Ishikawa (cell line): ENCODE measurements at regions not wholly inside any gene's neighbourhood (a gene's known extent, or its start where the extent isn't known, plus 50 kb on each side); places are given as distances from the start of the nearest gene placed in this dataset.

Experiments used
- CEBPB ChIP-seq: IDR thresholded peaks from 2 replicates; pipeline ENCODE4 v1.6.1; 2012
- CREB1 ChIP-seq: IDR thresholded peaks from 2 replicates; pipeline ENCODE4 v1.6.1; 2012; ENCODE audit warnings: low read depth
- EGR1 ChIP-seq: IDR thresholded peaks from 2 replicates; pipeline ENCODE4 v1.6.1; 2012
- EP300 ChIP-seq: IDR thresholded peaks from 2 replicates; pipeline ENCODE4 v1.6.1; 2012; ENCODE audit warnings: borderline replicate concordance
- FOXM1 ChIP-seq: IDR thresholded peaks from 2 replicates; pipeline ENCODE4 v1.6.1; 2012; ENCODE audit warnings: low read depth, borderline replicate concordance
- MAX ChIP-seq: IDR thresholded peaks from 2 replicates; pipeline ENCODE4 v1.6.1; 2012
- NFIC ChIP-seq: IDR thresholded peaks from 2 replicates; pipeline ENCODE4 v1.6.1; 2012
- RAD21 ChIP-seq: IDR thresholded peaks from 2 replicates; pipeline ENCODE4 v1.6.1; 2012; ENCODE audit warnings: low read depth
- REST ChIP-seq: IDR thresholded peaks from 2 replicates; pipeline ENCODE4 v1.6.1; 2012; ENCODE audit warnings: low read depth, mild to moderate bottlenecking
- TAF1 ChIP-seq: IDR thresholded peaks from 2 replicates; pipeline ENCODE4 v1.6.1; 2012; ENCODE audit warnings: low read depth, mild to moderate bottlenecking
- TCF12 ChIP-seq: IDR thresholded peaks from 2 replicates; pipeline ENCODE4 v1.6.1; 2012; ENCODE audit warnings: low read depth
- TEAD4 ChIP-seq: IDR thresholded peaks from 2 replicates; pipeline ENCODE4 v1.6.1; 2012
- USF1 ChIP-seq: IDR thresholded peaks from 2 replicates; pipeline ENCODE4 v1.6.1; 2012
- YY1 ChIP-seq: IDR thresholded peaks from 2 replicates; pipeline ENCODE4 v1.6.1; 2012; ENCODE audit warnings: low read depth
- ZBTB7A ChIP-seq: IDR thresholded peaks from 2 replicates; pipeline ENCODE4 v1.6.1; 2012; ENCODE audit warnings: low read depth

- TF ChIP-seq CREB1 (no peak), TEAD4 (no peak), NFIC (no peak), YY1 (no peak), FOXM1 (no peak), CEBPB (no peak), TCF12 (no peak), RAD21 (no peak), EGR1 (no peak), REST (no peak), MAX (no peak), ZBTB7A (no peak)
Measured at GRCh38 chr1:172832006-172832725, 173.3 kb downstream of the FASLG start.

DNA sequence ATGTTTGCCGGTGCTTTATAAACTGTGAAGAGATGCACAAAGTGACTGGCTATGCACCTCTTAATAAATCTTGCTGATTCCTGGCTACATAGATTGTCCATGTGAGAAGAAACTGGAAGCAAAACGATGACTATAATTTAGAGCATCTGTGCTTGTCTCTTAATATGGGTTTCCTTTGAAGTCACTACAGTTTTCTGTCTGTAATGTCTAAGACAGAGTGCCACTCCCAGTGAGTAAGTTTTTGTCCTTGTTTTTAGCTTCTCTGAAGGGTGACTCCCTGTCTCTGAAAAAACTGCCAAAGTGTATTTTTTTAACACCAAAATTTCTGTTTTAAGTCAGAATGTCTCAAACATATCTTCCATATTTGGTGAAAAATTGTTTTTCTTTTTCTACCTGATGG is 175.1 kb downstream of the FASLG start:
- no peak for TF ChIP-seq NFIC
- no peak for TF ChIP-seq FOXM1
- no peak for TF ChIP-seq TEAD4
- no peak for TF ChIP-seq YY1
- TF ChIP-seq EP300: no peak
- TF ChIP-seq REST: no peak
- no peak for TF ChIP-seq CREB1
- no peak for TF ChIP-seq MAX
- TF ChIP-seq USF1: no peak
- no peak for TF ChIP-seq EGR1

- TF ChIP-seq MAX: 0 out of 2 replicates have a peak, but pooled peaks have one; percentile 30
- no peak for TF ChIP-seq EGR1
- TF ChIP-seq CREB1: no peak
- no peak for TF ChIP-seq TEAD4
- TF ChIP-seq ZBTB7A: no peak
- TF ChIP-seq EP300: no peak
Measured at GRCh38 chr1:172834609-172835008, 175.7 kb downstream of the FASLG start.

GRCh38 chr1:172835834-172836233 is 176.9 kb downstream of the FASLG start:
- TF ChIP-seq TAF1: no peak
- no peak for TF ChIP-seq RAD21
- TF ChIP-seq YY1: no peak
- TF ChIP-seq REST: no peak
- no peak for TF ChIP-seq USF1
- no peak for TF ChIP-seq MAX
- no peak for TF ChIP-seq CEBPB
